ENCODE measurements at regions not wholly inside any gene's neighbourhood (a gene's known extent, or its start where the extent isn't known, plus 50 kb on each side); places are given as distances from the start of the nearest gene placed in this dataset.
A peak's percentile ranks its signal among the peaks of the same experiment; 100 is the strongest.

DNA sequence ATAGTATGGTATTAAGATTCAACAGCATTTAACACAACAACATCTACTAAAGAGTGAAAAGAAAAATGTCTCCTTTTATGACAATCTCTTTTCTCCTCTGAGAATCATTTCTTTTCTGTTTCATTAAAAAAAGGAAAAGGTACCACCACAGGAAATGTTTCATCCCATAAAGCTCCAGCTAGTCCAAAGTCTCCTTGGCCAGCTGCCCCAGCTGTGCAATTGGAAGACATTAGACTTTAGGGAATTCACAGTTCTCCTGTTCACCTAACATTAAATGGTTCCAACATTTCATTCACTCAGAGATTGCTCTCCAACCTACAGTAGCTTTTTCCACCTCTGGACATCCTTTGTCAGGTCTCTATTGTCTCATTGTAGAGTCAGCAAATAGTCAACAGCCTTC lies 78.7 kb upstream of the YPEL5 start:
- Histone ChIP-seq H3K9ac (ENCODE audit: low read length) (no peak overlapping the region), H3K27me3 (ENCODE audit: low read length) (no peaks in the 10 kb centered on the region), H3K36me3 (ENCODE audit: insufficient read depth, low read length) (no peaks in the 10 kb centered on the region), H3K4me3 (ENCODE audit: low read length) (no peak overlapping the region), H3K4me2 (ENCODE audit: low read depth, low read length, poor library complexity, severe bottlenecking) (no peak overlapping the region), H3K9me3 (ENCODE audit: low read length) (no peaks in the 10 kb centered on the region), H4K20me1 (ENCODE audit: insufficient read depth, low read depth, low read length) (no peaks in the 10 kb centered on the region), H3K4me1 (ENCODE audit: low read length) (no peaks in the 10 kb centered on the region), H2AFZ (ENCODE audit: low read length) (no peak overlapping the region), H3K9me2 (replicated peaks; ENCODE audit: insufficient read depth, low read length) (no peaks in the 10 kb centered on the region), H3K79me2 (ENCODE audit: low read length) (no peaks in the 10 kb centered on the region), H3K27ac (ENCODE audit: low read length) (no peak overlapping the region)
- no peak for DNase-seq

- no peak overlapping the region for H2AFZ ChIP-seq (ENCODE audit: low read length)
- H3K27me3 ChIP-seq (ENCODE audit: low read length): no peaks in the 10 kb centered on the region
- no peak overlapping the region for H3K4me2 ChIP-seq (ENCODE audit: low read depth, low read length, poor library complexity, severe bottlenecking)
- H3K27ac ChIP-seq (ENCODE audit: low read length): no peak overlapping the region
- no peak overlapping the region for H3K9ac ChIP-seq (ENCODE audit: low read length)
- H3K36me3 ChIP-seq (ENCODE audit: insufficient read depth, low read length): no peaks in the 10 kb centered on the region
- peak; percentile 88 for DNase-seq
- no peaks in the 10 kb centered on the region for H3K9me2 ChIP-seq (replicated peaks; ENCODE audit: insufficient read depth, low read length)
- H3K9me3 ChIP-seq (ENCODE audit: low read length): no peaks in the 10 kb centered on the region
- no peaks in the 10 kb centered on the region for H3K4me1 ChIP-seq (ENCODE audit: low read length)
- H3K79me2 ChIP-seq (ENCODE audit: low read length): no peaks in the 10 kb centered on the region
- no peak overlapping the region for H3K4me3 ChIP-seq (ENCODE audit: low read length)
- H4K20me1 ChIP-seq (ENCODE audit: insufficient read depth, low read depth, low read length): no peaks in the 10 kb centered on the region
These were observed 74.5 kb upstream of the YPEL5 start for GRCh38 chr2:30072250-30072842.

- no peaks in the 10 kb centered on the region for H3K79me2 ChIP-seq (ENCODE audit: low read length)
- H3K4me2 ChIP-seq (ENCODE audit: low read depth, low read length, poor library complexity, severe bottlenecking): no peak overlapping the region
- H3K4me1 ChIP-seq (ENCODE audit: low read length): no peaks in the 10 kb centered on the region
- H3K9me3 ChIP-seq (ENCODE audit: low read length): no peaks in the 10 kb centered on the region
- no peaks in the 10 kb centered on the region for H3K36me3 ChIP-seq (ENCODE audit: insufficient read depth, low read length)
- H2AFZ ChIP-seq (ENCODE audit: low read length): no peak overlapping the region
- H3K27me3 ChIP-seq (ENCODE audit: low read length): no peaks in the 10 kb centered on the region
- no peaks in the 10 kb centered on the region for H4K20me1 ChIP-seq (ENCODE audit: insufficient read depth, low read depth, low read length)
- H3K4me3 ChIP-seq (ENCODE audit: low read length): no peak overlapping the region
- DNase-seq: no peak
- H3K9ac ChIP-seq (ENCODE audit: low read length): no peak overlapping the region
- H3K27ac ChIP-seq (ENCODE audit: low read length): no peak overlapping the region
- H3K9me2 ChIP-seq (replicated peaks; ENCODE audit: insufficient read depth, low read length): no peaks in the 10 kb centered on the region
These were observed 73.3 kb upstream of the YPEL5 start for GRCh38 chr2:30073523-30073922.

GRCh38 chr2:30074023-30074422 lies 72.8 kb upstream of the YPEL5 start:
- Histone ChIP-seq H3K4me1 (ENCODE audit: low read length) (no peaks in the 10 kb centered on the region), H3K4me3 (ENCODE audit: low read length) (no peak overlapping the region), H3K9me3 (ENCODE audit: low read length) (no peaks in the 10 kb centered on the region), H3K9me2 (replicated peaks; ENCODE audit: insufficient read depth, low read length) (no peaks in the 10 kb centered on the region), H3K27me3 (ENCODE audit: low read length) (no peaks in the 10 kb centered on the region), H3K27ac (ENCODE audit: low read length) (no peak overlapping the region), H3K36me3 (ENCODE audit: insufficient read depth, low read length) (no peaks in the 10 kb centered on the region), H4K20me1 (ENCODE audit: insufficient read depth, low read depth, low read length) (no peaks in the 10 kb centered on the region), H3K9ac (ENCODE audit: low read length) (no peak overlapping the region), H3K79me2 (ENCODE audit: low read length) (no peaks in the 10 kb centered on the region), H3K4me2 (ENCODE audit: low read depth, low read length, poor library complexity, severe bottlenecking) (no peak overlapping the region), H2AFZ (ENCODE audit: low read length) (no peak overlapping the region)
- DNase-seq: no peak

DNA sequence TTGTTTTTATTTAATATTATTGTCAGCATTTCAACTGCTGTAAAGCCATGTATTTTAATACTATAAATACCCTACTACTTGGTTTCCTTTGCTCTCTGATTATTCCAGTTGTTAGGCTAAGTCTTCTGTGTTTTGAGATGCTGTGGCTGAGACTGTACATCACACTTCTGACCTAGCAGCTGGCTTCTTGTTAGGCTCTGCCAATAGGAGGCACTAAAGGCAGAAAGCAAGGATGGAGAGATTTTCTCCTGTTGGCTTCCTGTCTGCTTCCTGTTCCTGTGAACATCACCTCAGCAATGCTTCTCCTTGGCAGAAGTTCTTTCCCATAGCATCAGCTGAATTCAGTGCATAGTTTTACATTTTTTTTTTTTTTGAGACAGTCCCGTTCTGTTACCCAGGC lies 68.3 kb upstream of the YPEL5 start:
- no peak overlapping the region for H3K9ac ChIP-seq (ENCODE audit: low read length)
- DNase-seq: no peak
- H4K20me1 ChIP-seq (ENCODE audit: insufficient read depth, low read depth, low read length): no peaks in the 10 kb centered on the region
- H3K9me3 ChIP-seq (ENCODE audit: low read length): no peaks in the 10 kb centered on the region
- H3K27me3 ChIP-seq (ENCODE audit: low read length): no peaks in the 10 kb centered on the region
- H2AFZ ChIP-seq (ENCODE audit: low read length): no peak overlapping the region
- H3K36me3 ChIP-seq (ENCODE audit: insufficient read depth, low read length): no peaks in the 10 kb centered on the region
- H3K4me1 ChIP-seq (ENCODE audit: low read length): no peaks in the 10 kb centered on the region
- no peak overlapping the region for H3K4me3 ChIP-seq (ENCODE audit: low read length)
- H3K4me2 ChIP-seq (ENCODE audit: low read depth, low read length, poor library complexity, severe bottlenecking): no peak overlapping the region
- H3K27ac ChIP-seq (ENCODE audit: low read length): no peak overlapping the region
- H3K79me2 ChIP-seq (ENCODE audit: low read length): no peaks in the 10 kb centered on the region
- no peaks in the 10 kb centered on the region for H3K9me2 ChIP-seq (replicated peaks; ENCODE audit: insufficient read depth, low read length)

DNA sequence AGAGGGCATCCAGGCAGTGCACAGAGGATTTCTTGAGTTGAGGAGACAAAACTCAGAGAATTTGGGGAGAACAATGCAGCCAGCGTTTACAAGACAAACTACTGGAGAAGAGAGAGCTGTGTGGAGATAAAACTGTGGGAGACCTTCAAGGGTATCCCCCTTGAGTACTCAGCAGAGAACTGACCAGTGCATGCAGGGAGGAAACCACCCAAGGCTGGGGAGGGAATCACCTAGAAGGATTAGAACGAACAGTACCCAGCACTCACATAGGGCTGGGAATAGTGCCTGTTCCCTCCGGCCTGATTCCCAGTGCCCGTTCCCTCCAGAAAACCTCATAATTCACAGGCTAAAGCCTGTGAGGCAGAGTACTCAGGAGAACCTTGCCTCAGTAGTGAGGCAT lies 61.9 kb upstream of the YPEL5 start:
- Histone ChIP-seq H3K4me2 (ENCODE audit: low read depth, low read length, poor library complexity, severe bottlenecking) (no peak overlapping the region), H4K20me1 (ENCODE audit: insufficient read depth, low read depth, low read length) (no peaks in the 10 kb centered on the region), H3K4me1 (ENCODE audit: low read length) (no peaks in the 10 kb centered on the region), H3K79me2 (ENCODE audit: low read length) (no peaks in the 10 kb centered on the region), H3K9ac (ENCODE audit: low read length) (no peak overlapping the region), H3K27me3 (ENCODE audit: low read length) (no peaks in the 10 kb centered on the region), H3K36me3 (ENCODE audit: insufficient read depth, low read length) (no peaks in the 10 kb centered on the region), H3K9me3 (ENCODE audit: low read length) (no peaks in the 10 kb centered on the region), H2AFZ (ENCODE audit: low read length) (no peak overlapping the region), H3K9me2 (replicated peaks; ENCODE audit: insufficient read depth, low read length) (no peaks in the 10 kb centered on the region), H3K4me3 (ENCODE audit: low read length) (no peak overlapping the region), H3K27ac (ENCODE audit: low read length) (no peak overlapping the region)
- peak; percentile 9 for DNase-seq

GRCh38 chr2:30089171-30089570 lies 57.6 kb upstream of the YPEL5 start:
- Histone ChIP-seq H3K9me2 (replicated peaks; ENCODE audit: insufficient read depth, low read length) (no peaks in the 10 kb centered on the region), H3K79me2 (ENCODE audit: low read length) (no peaks in the 10 kb centered on the region), H4K20me1 (ENCODE audit: insufficient read depth, low read depth, low read length) (no peaks in the 10 kb centered on the region), H3K4me2 (ENCODE audit: low read depth, low read length, poor library complexity, severe bottlenecking) (no peak overlapping the region), H3K27me3 (ENCODE audit: low read length) (no peaks in the 10 kb centered on the region), H2AFZ (ENCODE audit: low read length) (no peak overlapping the region), H3K4me1 (ENCODE audit: low read length) (no peaks in the 10 kb centered on the region), H3K4me3 (ENCODE audit: low read length) (no peak overlapping the region), H3K9me3 (ENCODE audit: low read length) (no peaks in the 10 kb centered on the region), H3K9ac (ENCODE audit: low read length) (no peak overlapping the region), H3K27ac (ENCODE audit: low read length) (no peak overlapping the region), H3K36me3 (ENCODE audit: insufficient read depth, low read length) (no peaks in the 10 kb centered on the region)
- DNase-seq: no peak

DNA sequence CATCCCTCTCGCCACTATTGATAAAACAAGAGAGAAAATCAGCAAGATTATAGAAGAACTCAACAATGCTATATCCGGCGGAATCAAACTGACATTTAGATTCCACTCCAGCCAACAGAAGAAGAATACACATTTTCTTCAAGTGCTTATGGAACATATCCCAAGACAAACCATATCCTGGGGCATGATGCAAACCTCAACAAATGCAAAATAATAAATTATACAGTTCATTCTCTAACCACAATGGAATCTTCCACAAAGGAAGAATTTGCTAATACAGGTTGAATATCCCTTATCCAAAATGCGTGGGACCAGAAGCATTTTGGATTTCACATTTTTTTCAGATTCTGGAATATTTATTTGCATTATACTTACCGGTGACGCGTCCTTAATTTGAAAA lies 51.4 kb upstream of the YPEL5 start:
- Histone ChIP-seq H3K27me3 (ENCODE audit: low read length) (no peaks in the 10 kb centered on the region), H3K9me3 (ENCODE audit: low read length) (no peaks in the 10 kb centered on the region), H3K79me2 (ENCODE audit: low read length) (no peaks in the 10 kb centered on the region), H3K4me3 (ENCODE audit: low read length) (no peak overlapping the region), H3K4me2 (ENCODE audit: low read depth, low read length, poor library complexity, severe bottlenecking) (no peak overlapping the region), H3K9me2 (replicated peaks; ENCODE audit: insufficient read depth, low read length) (no peaks in the 10 kb centered on the region), H3K36me3 (ENCODE audit: insufficient read depth, low read length) (no peaks in the 10 kb centered on the region), H3K9ac (ENCODE audit: low read length) (no peak overlapping the region), H3K4me1 (ENCODE audit: low read length) (peaks cover 11% of the 10 kb centered on the region), H2AFZ (ENCODE audit: low read length) (no peak overlapping the region), H4K20me1 (ENCODE audit: insufficient read depth, low read depth, low read length) (no peaks in the 10 kb centered on the region), H3K27ac (ENCODE audit: low read length) (no peak overlapping the region)
- no peak for DNase-seq

- H3K4me2 ChIP-seq (ENCODE audit: low read depth, low read length, poor library complexity, severe bottlenecking): no peak overlapping the region
- no peak overlapping the region for H3K4me3 ChIP-seq (ENCODE audit: low read length)
- H3K9me2 ChIP-seq (replicated peaks; ENCODE audit: insufficient read depth, low read length): no peaks in the 10 kb centered on the region
- no peaks in the 10 kb centered on the region for H4K20me1 ChIP-seq (ENCODE audit: insufficient read depth, low read depth, low read length)
- no peaks in the 10 kb centered on the region for H3K27me3 ChIP-seq (ENCODE audit: low read length)
- no peak overlapping the region for H2AFZ ChIP-seq (ENCODE audit: low read length)
- no peak overlapping the region for H3K9ac ChIP-seq (ENCODE audit: low read length)
- peaks cover 11% of the 10 kb centered on the region for H3K4me1 ChIP-seq (ENCODE audit: low read length)
- H3K27ac ChIP-seq (ENCODE audit: low read length): no peak overlapping the region
- H3K36me3 ChIP-seq (ENCODE audit: insufficient read depth, low read length): no peaks in the 10 kb centered on the region
- DNase-seq: no peak
- no peaks in the 10 kb centered on the region for H3K79me2 ChIP-seq (ENCODE audit: low read length)
- H3K9me3 ChIP-seq (ENCODE audit: low read length): no peaks in the 10 kb centered on the region
These were observed 50.4 kb upstream of the YPEL5 start for GRCh38 chr2:30096451-30096850.

Data from Karpas-422 (cell line).